GM23338 (cell line): ENCODE measurements at regions not wholly inside any gene's neighbourhood (a gene's known extent, or its start where the extent isn't known, plus 50 kb on each side); places are given as distances from the start of the nearest gene placed in this dataset.

Experiments
- CREB1 ChIP-seq: fragments of 250-450 bp; sonication (Bioruptor Pico); IDR thresholded peaks from 2 replicates; pipeline ENCODE4 v1.5.0; 2020; ENCODE audit warnings: low read depth, mild to moderate bottlenecking, moderate library complexity
- CTCF ChIP-seq, 2 experiments: fragments of 200-600 bp in 1 of 2; sonication (generic) in 1 of 2; conservative IDR thresholded peaks; 2 replicates each; pipeline versions ENCODE4 v1.5.1 to v1.6.1; 2016 to 2017; ENCODE audit warnings: antibody characterized with exemption in 2 of 2, low read depth in 2 of 2, mild to moderate bottlenecking in 2 of 2, moderate library complexity in 1 of 2
- ETS1 ChIP-seq: IDR thresholded peaks from 2 replicates; pipeline ENCODE4 v1.6.1; 2016; ENCODE audit warnings: antibody characterized with exemption
- EZH2 ChIP-seq: fragments of 200-600 bp; sonication (generic); IDR thresholded peaks from one replicate; pipeline ENCODE4 v1.8.0; 2017; ENCODE audit warnings: antibody characterized with exemption, mild to moderate bottlenecking, low read depth; ENCODE audit not compliant: unreplicated experiment
- EZH2phosphoT487 ChIP-seq: fragments of 200-600 bp; sonication (generic); IDR thresholded peaks from one replicate; pipeline ENCODE4 v1.8.1; 2018; ENCODE audit warnings: antibody characterized with exemption; ENCODE audit not compliant: unreplicated experiment
- JUNB ChIP-seq: IDR thresholded peaks from one replicate; pipeline ENCODE4 v1.6.1; 2016; ENCODE audit warnings: antibody characterized with exemption; ENCODE audit not compliant: unreplicated experiment
- POLR2AphosphoS5 ChIP-seq: IDR thresholded peaks from 2 replicates; pipeline ENCODE4 v1.6.1; 2016; ENCODE audit warnings: antibody characterized with exemption, low read depth

- no peak for TF ChIP-seq CTCF (conservative IDR thresholded peaks at IDR 0.05; ENCODE audit: low read depth in 2 of 2)
- TF ChIP-seq POLR2AphosphoS5, result no peak
- TF ChIP-seq EZH2, result no peak
- TF ChIP-seq EZH2phosphoT487, result no peak
- no peak for TF ChIP-seq CREB1 (CRISPR knock-in tag)
- no peak for TF ChIP-seq ETS1
- no peak for TF ChIP-seq JUNB
Observed at GRCh38 chr14:38627163-38627562, 371.3 kb upstream of the CLEC14A start.
